ENCODE measurements at regions not wholly inside any gene's neighbourhood (a gene's known extent, or its start where the extent isn't known, plus 50 kb on each side); places are given as distances from the start of the nearest gene placed in this dataset.

GRCh38 chr9:118306801-118307200, 602.6 kb downstream of the TLR4 start:
- TF ChIP-seq CTCF (IDR thresholded peaks at IDR 0.05) (no peak), POLR2A (IDR thresholded peaks at IDR 0.05) (no peak)
